GM23338 (cell line): ENCODE measurements at regions not wholly inside any gene's neighbourhood (a gene's known extent, or its start where the extent isn't known, plus 50 kb on each side); places are given as distances from the start of the nearest gene placed in this dataset.

Experiments used
- ATAC-seq: fragments of 200-7000 bp; cut with Tn5 transposase; 3 replicates; pipeline ENCODE4 v1.9.1; 2020
- DNase-seq: peaks from one replicate; pipeline ENCODE4 v3.0.0-alpha.2; 2015; ENCODE audit warnings: low spot score
- H2AFZ ChIP-seq: fragments of 200-600 bp; sonication (generic); 2 replicates; pipeline ENCODE4 v1.8.0; 2016; ENCODE audit warnings: antibody characterized with exemption, mild to moderate bottlenecking, moderate library complexity
- H3F3A ChIP-seq: fragments of 200-600 bp; sonication (generic); replicated peaks from 2 replicates; pipeline ENCODE4 v1.8.0; 2017; ENCODE audit warnings: antibody characterized with exemption, mixed run types, low read depth
- H3K27ac ChIP-seq: fragments of 200-600 bp; sonication (generic); 2 replicates; pipeline ENCODE4 v1.6.1; 2016; ENCODE audit warnings: low read depth
- H3K27me3 ChIP-seq: fragments of 200-600 bp; sonication (generic); 2 replicates; pipeline ENCODE4 v1.8.0; 2016; ENCODE audit warnings: mild to moderate bottlenecking, mixed run types, moderate library complexity; ENCODE audit not compliant: insufficient read depth
- H3K36me3 ChIP-seq: fragments of 200-600 bp; sonication (generic); 2 replicates; pipeline ENCODE4 v1.8.0; 2016; ENCODE audit warnings: mild to moderate bottlenecking; ENCODE audit not compliant: insufficient read depth
- H3K4me1 ChIP-seq: fragments of 200-600 bp; sonication (generic); 2 replicates; pipeline ENCODE4 v1.8.0; 2016; ENCODE audit warnings: mild to moderate bottlenecking, moderate library complexity; ENCODE audit not compliant: insufficient read depth
- H3K4me2 ChIP-seq: fragments of 200-600 bp; sonication (generic); 2 replicates; pipeline ENCODE4 v1.7.1; 2017; ENCODE audit warnings: mixed run types
- H3K4me3 ChIP-seq: fragments of 200-600 bp; sonication (generic); 2 replicates; pipeline ENCODE4 v1.6.1; 2016; ENCODE audit warnings: mixed run types
- H3K79me2 ChIP-seq: fragments of 200-600 bp; sonication (generic); replicated peaks from 2 replicates; pipeline ENCODE4 v1.8.0; 2017; ENCODE audit warnings: mild to moderate bottlenecking; ENCODE audit not compliant: insufficient read depth
- H3K9me2 ChIP-seq: fragments of 200-600 bp; sonication (generic); 2 replicates; pipeline ENCODE4 v1.8.0; 2017; ENCODE audit not compliant: insufficient read depth
- H4K20me1 ChIP-seq: fragments of 200-600 bp; sonication (generic); replicated peaks from 2 replicates; pipeline ENCODE4 v1.8.0; 2017; ENCODE audit warnings: mild to moderate bottlenecking; ENCODE audit not compliant: insufficient read depth
- H3K27ac Mint-ChIP-seq: 2 replicates; pipeline ENCODE4 v1.8.0; 2020; ENCODE audit warnings: inconsistent platforms, mild to moderate bottlenecking, moderate library complexity, mixed read lengths
- H3K27me3 Mint-ChIP-seq: 3 replicates; pipeline ENCODE4 v1.8.0; 2022; ENCODE audit warnings: low read depth, mild to moderate bottlenecking, moderate library complexity, mixed read lengths, inconsistent platforms; ENCODE audit not compliant: insufficient read depth, poor library complexity
- H3K36me3 Mint-ChIP-seq: 3 replicates; pipeline ENCODE4 v1.8.0; 2021; ENCODE audit warnings: low read depth, mild to moderate bottlenecking, inconsistent platforms, moderate library complexity, mixed read lengths
- H3K4me1 Mint-ChIP-seq: 3 replicates; pipeline ENCODE4 v1.8.0; 2020; ENCODE audit warnings: mild to moderate bottlenecking, inconsistent platforms, mixed read lengths
- H3K4me3 Mint-ChIP-seq: 3 replicates; pipeline ENCODE4 v1.8.0; 2021; ENCODE audit warnings: moderate library complexity, mild to moderate bottlenecking, inconsistent platforms, mixed read lengths
- H3K9me3 Mint-ChIP-seq: 3 replicates; pipeline ENCODE4 v1.8.0; 2020; ENCODE audit warnings: moderate library complexity, mild to moderate bottlenecking, inconsistent platforms, mixed read lengths
- EZH2 ChIP-seq: fragments of 200-600 bp; sonication (generic); IDR thresholded peaks from one replicate; pipeline ENCODE4 v1.8.0; 2017; ENCODE audit warnings: antibody characterized with exemption, mild to moderate bottlenecking, low read depth; ENCODE audit not compliant: unreplicated experiment
- EZH2phosphoT487 ChIP-seq: fragments of 200-600 bp; sonication (generic); IDR thresholded peaks from one replicate; pipeline ENCODE4 v1.8.1; 2018; ENCODE audit warnings: antibody characterized with exemption; ENCODE audit not compliant: unreplicated experiment
- STAT1 ChIP-seq: IDR thresholded peaks from one replicate; pipeline ENCODE4 v1.6.1; 2016; ENCODE audit warnings: antibody characterized with exemption; ENCODE audit not compliant: unreplicated experiment
- ZNF114 ChIP-seq: fragments of 250-450 bp; sonication (Bioruptor Pico); IDR thresholded peaks from 2 replicates; pipeline ENCODE4 v1.5.0; 2020; ENCODE audit warnings: mild to moderate bottlenecking, moderate library complexity
- TF ChIP-seq, protein P1 (sequence below): IDR thresholded peaks from one replicate; pipeline ENCODE4 v1.6.1; 2018; ENCODE audit warnings: antibody characterized with exemption; ENCODE audit not compliant: unreplicated experiment
- TF ChIP-seq, protein P2 (sequence below), 2 experiments: fragments of 200-600 bp in 1 of 2; sonication (generic) in 1 of 2; conservative IDR thresholded peaks; 2 replicates each; pipeline versions ENCODE4 v1.5.1 to v1.6.1; 2016 to 2017; ENCODE audit warnings: antibody characterized with exemption in 2 of 2, low read depth in 2 of 2, mild to moderate bottlenecking in 2 of 2, moderate library complexity in 1 of 2
- TF ChIP-seq, protein P3 (sequence below): fragments of 250-450 bp; sonication (Bioruptor Pico); IDR thresholded peaks from 2 replicates; pipeline ENCODE4 v1.5.0; 2020; ENCODE audit warnings: mild to moderate bottlenecking, moderate library complexity
- TF ChIP-seq, protein P4 (sequence below): IDR thresholded peaks from 2 replicates; pipeline ENCODE4 v1.6.1; 2016; ENCODE audit warnings: antibody characterized with exemption

DNA sequence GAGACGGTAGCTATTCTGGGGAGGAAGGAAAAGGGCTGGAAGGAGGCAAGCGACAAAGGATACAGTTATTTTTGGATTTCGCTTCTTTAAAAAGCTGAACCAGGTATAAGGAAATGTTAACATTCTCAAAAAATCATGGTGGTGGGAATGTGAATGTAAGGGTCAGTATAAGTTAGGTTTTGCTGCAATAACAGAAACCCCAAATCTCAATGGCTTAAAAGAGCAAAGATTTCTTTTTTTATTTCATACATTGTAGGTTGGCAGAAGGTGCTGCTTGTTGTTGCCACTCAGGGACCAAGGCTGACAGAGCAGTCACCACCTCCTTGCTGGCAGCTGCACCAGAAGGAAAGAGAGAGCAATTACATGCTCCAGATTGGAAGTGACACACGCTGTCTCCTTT lies 176.3 kb upstream of the LPP start:
- DNase-seq: no peak
- TF ChIP-seq ZNF114 (CRISPR knock-in tag): no peak
- TF ChIP-seq STAT1: no peak
- TF ChIP-seq, protein P1, sequence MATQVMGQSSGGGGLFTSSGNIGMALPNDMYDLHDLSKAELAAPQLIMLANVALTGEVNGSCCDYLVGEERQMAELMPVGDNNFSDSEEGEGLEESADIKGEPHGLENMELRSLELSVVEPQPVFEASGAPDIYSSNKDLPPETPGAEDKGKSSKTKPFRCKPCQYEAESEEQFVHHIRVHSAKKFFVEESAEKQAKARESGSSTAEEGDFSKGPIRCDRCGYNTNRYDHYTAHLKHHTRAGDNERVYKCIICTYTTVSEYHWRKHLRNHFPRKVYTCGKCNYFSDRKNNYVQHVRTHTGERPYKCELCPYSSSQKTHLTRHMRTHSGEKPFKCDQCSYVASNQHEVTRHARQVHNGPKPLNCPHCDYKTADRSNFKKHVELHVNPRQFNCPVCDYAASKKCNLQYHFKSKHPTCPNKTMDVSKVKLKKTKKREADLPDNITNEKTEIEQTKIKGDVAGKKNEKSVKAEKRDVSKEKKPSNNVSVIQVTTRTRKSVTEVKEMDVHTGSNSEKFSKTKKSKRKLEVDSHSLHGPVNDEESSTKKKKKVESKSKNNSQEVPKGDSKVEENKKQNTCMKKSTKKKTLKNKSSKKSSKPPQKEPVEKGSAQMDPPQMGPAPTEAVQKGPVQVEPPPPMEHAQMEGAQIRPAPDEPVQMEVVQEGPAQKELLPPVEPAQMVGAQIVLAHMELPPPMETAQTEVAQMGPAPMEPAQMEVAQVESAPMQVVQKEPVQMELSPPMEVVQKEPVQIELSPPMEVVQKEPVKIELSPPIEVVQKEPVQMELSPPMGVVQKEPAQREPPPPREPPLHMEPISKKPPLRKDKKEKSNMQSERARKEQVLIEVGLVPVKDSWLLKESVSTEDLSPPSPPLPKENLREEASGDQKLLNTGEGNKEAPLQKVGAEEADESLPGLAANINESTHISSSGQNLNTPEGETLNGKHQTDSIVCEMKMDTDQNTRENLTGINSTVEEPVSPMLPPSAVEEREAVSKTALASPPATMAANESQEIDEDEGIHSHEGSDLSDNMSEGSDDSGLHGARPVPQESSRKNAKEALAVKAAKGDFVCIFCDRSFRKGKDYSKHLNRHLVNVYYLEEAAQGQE: no peak
- TF ChIP-seq EZH2: no peak
- no peak overlapping the region for H3K4me3 Mint-ChIP-seq

DNA sequence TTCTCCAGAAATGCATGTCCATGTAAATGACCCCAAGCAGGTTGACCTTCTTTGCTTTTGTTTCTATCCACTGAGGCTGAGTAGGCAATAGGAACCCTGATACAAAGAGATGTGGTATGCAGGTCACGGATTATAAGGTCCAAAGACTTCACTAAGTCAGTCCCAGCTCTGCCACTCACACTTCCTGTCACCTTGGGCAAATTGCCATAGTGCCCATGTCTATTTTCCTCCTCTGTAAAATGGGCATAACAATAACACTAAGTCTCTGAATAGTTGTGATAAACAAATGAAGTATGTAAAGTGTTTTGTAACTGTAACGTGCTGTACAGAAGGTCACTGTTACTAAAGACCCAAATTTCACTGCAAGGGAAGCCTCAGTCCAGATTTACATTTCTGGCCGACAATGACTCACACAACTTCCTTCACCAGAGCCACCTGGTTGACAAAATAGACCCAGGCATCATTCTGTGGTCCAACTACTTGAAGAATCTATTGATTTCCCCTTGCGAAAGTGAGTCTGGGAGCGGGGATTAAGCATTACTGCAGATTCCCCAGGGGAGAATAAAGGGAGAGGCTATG lies 175.4 kb upstream of the LPP start:
- H3K9me2 ChIP-seq: no peaks in the 10 kb centered on the region
- H3K27me3 ChIP-seq: no peaks in the 10 kb centered on the region
- no peaks in the 10 kb centered on the region for H3F3A ChIP-seq
- DNase-seq (no peak), ATAC-seq (no peak)
- 0 out of 3 replicates have a peak, but pooled peaks cover 3% of the 10 kb centered on the region for H3K36me3 Mint-ChIP-seq
- H3K4me2 ChIP-seq: no peak overlapping the region
- H3K4me1 ChIP-seq: no peaks in the 10 kb centered on the region
- no peaks in the 10 kb centered on the region for H3K36me3 ChIP-seq
- H3K9me3 Mint-ChIP-seq: peaks cover 5% of the 10 kb centered on the region; the same call in 2 of the 3 replicates
- no peak overlapping the region for H3K4me3 Mint-ChIP-seq
- H3K79me2 ChIP-seq: no peaks in the 10 kb centered on the region
- H4K20me1 ChIP-seq: no peaks in the 10 kb centered on the region
- no peaks in the 10 kb centered on the region; the same call in 2 of the 3 replicates for H3K4me1 Mint-ChIP-seq
- no peak overlapping the region for H3K4me3 ChIP-seq
- peaks cover 4% of the 10 kb centered on the region for H3K27me3 Mint-ChIP-seq
- no peak overlapping the region for H3K27ac ChIP-seq
- H2AFZ ChIP-seq: 0 out of 2 replicates have a peak overlapping the region, but pooled peaks have one; percentile 59
- H3K27ac Mint-ChIP-seq: no peak overlapping the region
- TF ChIP-seq, protein P2, sequence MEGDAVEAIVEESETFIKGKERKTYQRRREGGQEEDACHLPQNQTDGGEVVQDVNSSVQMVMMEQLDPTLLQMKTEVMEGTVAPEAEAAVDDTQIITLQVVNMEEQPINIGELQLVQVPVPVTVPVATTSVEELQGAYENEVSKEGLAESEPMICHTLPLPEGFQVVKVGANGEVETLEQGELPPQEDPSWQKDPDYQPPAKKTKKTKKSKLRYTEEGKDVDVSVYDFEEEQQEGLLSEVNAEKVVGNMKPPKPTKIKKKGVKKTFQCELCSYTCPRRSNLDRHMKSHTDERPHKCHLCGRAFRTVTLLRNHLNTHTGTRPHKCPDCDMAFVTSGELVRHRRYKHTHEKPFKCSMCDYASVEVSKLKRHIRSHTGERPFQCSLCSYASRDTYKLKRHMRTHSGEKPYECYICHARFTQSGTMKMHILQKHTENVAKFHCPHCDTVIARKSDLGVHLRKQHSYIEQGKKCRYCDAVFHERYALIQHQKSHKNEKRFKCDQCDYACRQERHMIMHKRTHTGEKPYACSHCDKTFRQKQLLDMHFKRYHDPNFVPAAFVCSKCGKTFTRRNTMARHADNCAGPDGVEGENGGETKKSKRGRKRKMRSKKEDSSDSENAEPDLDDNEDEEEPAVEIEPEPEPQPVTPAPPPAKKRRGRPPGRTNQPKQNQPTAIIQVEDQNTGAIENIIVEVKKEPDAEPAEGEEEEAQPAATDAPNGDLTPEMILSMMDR (conservative IDR thresholded peaks at IDR 0.05; ENCODE audit: low read depth in 2 of 2): no peak
- TF ChIP-seq EZH2 (no peak), EZH2phosphoT487 (no peak)
- TF ChIP-seq, protein P3, sequence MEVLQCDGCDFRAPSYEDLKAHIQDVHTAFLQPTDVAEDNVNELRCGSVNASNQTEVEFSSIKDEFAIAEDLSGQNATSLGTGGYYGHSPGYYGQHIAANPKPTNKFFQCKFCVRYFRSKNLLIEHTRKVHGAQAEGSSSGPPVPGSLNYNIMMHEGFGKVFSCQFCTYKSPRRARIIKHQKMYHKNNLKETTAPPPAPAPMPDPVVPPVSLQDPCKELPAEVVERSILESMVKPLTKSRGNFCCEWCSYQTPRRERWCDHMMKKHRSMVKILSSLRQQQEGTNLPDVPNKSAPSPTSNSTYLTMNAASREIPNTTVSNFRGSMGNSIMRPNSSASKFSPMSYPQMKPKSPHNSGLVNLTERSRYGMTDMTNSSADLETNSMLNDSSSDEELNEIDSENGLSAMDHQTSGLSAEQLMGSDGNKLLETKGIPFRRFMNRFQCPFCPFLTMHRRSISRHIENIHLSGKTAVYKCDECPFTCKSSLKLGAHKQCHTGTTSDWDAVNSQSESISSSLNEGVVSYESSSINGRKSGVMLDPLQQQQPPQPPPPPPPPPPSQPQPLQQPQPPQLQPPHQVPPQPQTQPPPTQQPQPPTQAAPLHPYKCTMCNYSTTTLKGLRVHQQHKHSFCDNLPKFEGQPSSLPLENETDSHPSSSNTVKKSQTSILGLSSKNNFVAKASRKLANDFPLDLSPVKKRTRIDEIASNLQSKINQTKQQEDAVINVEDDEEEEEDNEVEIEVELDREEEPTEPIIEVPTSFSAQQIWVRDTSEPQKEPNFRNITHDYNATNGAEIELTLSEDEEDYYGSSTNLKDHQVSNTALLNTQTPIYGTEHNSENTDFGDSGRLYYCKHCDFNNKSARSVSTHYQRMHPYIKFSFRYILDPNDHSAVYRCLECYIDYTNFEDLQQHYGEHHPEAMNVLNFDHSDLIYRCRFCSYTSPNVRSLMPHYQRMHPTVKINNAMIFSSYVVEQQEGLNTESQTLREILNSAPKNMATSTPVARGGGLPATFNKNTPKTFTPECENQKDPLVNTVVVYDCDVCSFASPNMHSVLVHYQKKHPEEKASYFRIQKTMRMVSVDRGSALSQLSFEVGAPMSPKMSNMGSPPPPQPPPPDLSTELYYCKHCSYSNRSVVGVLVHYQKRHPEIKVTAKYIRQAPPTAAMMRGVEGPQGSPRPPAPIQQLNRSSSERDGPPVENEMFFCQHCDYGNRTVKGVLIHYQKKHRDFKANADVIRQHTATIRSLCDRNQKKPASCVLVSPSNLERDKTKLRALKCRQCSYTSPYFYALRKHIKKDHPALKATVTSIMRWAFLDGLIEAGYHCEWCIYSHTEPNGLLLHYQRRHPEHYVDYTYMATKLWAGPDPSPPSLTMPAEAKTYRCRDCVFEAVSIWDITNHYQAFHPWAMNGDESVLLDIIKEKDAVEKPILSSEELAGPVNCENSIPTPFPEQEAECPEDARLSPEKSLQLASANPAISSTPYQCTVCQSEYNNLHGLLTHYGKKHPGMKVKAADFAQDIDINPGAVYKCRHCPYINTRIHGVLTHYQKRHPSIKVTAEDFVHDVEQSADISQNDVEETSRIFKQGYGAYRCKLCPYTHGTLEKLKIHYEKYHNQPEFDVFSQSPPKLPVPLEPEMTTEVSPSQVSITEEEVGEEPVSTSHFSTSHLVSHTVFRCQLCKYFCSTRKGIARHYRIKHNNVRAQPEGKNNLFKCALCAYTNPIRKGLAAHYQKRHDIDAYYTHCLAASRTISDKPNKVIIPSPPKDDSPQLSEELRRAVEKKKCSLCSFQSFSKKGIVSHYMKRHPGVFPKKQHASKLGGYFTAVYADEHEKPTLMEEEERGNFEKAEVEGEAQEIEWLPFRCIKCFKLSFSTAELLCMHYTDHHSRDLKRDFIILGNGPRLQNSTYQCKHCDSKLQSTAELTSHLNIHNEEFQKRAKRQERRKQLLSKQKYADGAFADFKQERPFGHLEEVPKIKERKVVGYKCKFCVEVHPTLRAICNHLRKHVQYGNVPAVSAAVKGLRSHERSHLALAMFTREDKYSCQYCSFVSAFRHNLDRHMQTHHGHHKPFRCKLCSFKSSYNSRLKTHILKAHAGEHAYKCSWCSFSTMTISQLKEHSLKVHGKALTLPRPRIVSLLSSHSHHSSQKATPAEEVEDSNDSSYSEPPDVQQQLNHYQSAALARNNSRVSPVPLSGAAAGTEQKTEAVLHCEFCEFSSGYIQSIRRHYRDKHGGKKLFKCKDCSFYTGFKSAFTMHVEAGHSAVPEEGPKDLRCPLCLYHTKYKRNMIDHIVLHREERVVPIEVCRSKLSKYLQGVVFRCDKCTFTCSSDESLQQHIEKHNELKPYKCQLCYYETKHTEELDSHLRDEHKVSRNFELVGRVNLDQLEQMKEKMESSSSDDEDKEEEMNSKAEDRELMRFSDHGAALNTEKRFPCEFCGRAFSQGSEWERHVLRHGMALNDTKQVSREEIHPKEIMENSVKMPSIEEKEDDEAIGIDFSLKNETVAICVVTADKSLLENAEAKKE (CRISPR knock-in tag): no peak
- TF ChIP-seq, protein P4, sequence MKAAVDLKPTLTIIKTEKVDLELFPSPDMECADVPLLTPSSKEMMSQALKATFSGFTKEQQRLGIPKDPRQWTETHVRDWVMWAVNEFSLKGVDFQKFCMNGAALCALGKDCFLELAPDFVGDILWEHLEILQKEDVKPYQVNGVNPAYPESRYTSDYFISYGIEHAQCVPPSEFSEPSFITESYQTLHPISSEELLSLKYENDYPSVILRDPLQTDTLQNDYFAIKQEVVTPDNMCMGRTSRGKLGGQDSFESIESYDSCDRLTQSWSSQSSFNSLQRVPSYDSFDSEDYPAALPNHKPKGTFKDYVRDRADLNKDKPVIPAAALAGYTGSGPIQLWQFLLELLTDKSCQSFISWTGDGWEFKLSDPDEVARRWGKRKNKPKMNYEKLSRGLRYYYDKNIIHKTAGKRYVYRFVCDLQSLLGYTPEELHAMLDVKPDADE: no peak

More for the DNA sequence above, 176.3 kb upstream of the LPP start:
- H3K4me1 Mint-ChIP-seq: no peaks in the 10 kb centered on the region; the same call in 2 of the 3 replicates
- H3K9me3 Mint-ChIP-seq: peaks cover 5% of the 10 kb centered on the region; the same call in 2 of the 3 replicates
- H3K27ac Mint-ChIP-seq: no peak overlapping the region
- 0 out of 3 replicates have a peak, but pooled peaks cover 3% of the 10 kb centered on the region for H3K36me3 Mint-ChIP-seq
- Histone ChIP-seq H3K36me3 (no peaks in the 10 kb centered on the region), H4K20me1 (no peaks in the 10 kb centered on the region), H3F3A (no peaks in the 10 kb centered on the region), H3K79me2 (no peaks in the 10 kb centered on the region), H3K4me2 (no peak overlapping the region), H3K4me1 (no peaks in the 10 kb centered on the region), H2AFZ (no peak overlapping the region), H3K27me3 (no peaks in the 10 kb centered on the region), H3K4me3 (no peak overlapping the region), H3K27ac (no peak overlapping the region), H3K9me2 (no peaks in the 10 kb centered on the region)
- ATAC-seq: no peak
- peaks cover 4% of the 10 kb centered on the region for H3K27me3 Mint-ChIP-seq
